H1 (cell line): ENCODE measurements at regions not wholly inside any gene's neighbourhood (a gene's known extent, or its start where the extent isn't known, plus 50 kb on each side); places are given as distances from the start of the nearest gene placed in this dataset.

Source experiments
- BACH1 ChIP-seq: IDR thresholded peaks from 2 replicates; pipeline ENCODE4 v1.6.1; 2012; ENCODE audit warnings: low read length, improper control_type of control experiment
- BRCA1 ChIP-seq: IDR thresholded peaks from 2 replicates; pipeline ENCODE4 v1.6.1; 2012; ENCODE audit warnings: low read depth, low read length, improper control_type of control experiment
- EGR1 ChIP-seq: IDR thresholded peaks from 2 replicates; pipeline ENCODE4 v1.6.1; 2011; ENCODE audit warnings: low read depth, low read length, borderline replicate concordance
- HDAC6 ChIP-seq: IDR thresholded peaks from one replicate; pipeline ENCODE4 v1.7.1; 2012; ENCODE audit warnings: low read depth, mild to moderate bottlenecking, inconsistent platforms, low read length, moderate library complexity
- KDM5A ChIP-seq: fragments of 200-600 bp; IDR thresholded peaks from 2 replicates; pipeline ENCODE4 v1.7.1; 2012; ENCODE audit warnings: mild to moderate bottlenecking, low read length, inconsistent platforms, mixed read lengths
- MAFK ChIP-seq: IDR thresholded peaks from 2 replicates; pipeline ENCODE4 v1.6.1; 2012; ENCODE audit warnings: low read depth, mild to moderate bottlenecking, improper control_type of control experiment, low read length
- NANOG ChIP-seq: IDR thresholded peaks from 2 replicates; pipeline ENCODE4 v1.6.1; 2011; ENCODE audit warnings: low read length, low read depth, mild to moderate bottlenecking, inconsistent platforms; ENCODE audit not compliant: insufficient read depth, poor library complexity, severe bottlenecking
- NRF1 ChIP-seq: IDR thresholded peaks from 2 replicates; pipeline ENCODE4 v1.6.1; 2011; ENCODE audit warnings: mild to moderate bottlenecking, low read depth, low read length, improper control_type of control experiment
- POLR2AphosphoS5 ChIP-seq: IDR thresholded peaks from 2 replicates; pipeline ENCODE4 v1.6.1; 2011; ENCODE audit warnings: low read depth, low read length
- SIN3A ChIP-seq, 2 experiments: IDR thresholded peaks in 1 of 2; conservative IDR thresholded peaks in 1 of 2; 2 replicates each; pipeline ENCODE4 v1.6.1; 2011 to 2012; ENCODE audit warnings: low read length in 2 of 2, improper control_type of control experiment in 1 of 2, low read depth in 1 of 2, mild to moderate bottlenecking in 1 of 2
- SP1 ChIP-seq: IDR thresholded peaks from 2 replicates; pipeline ENCODE4 v1.6.1; 2011; ENCODE audit warnings: low read depth, low read length
- SP4 ChIP-seq: IDR thresholded peaks from 2 replicates; pipeline ENCODE4 v1.6.1; 2012; ENCODE audit warnings: low read length, inconsistent platforms
- TEAD4 ChIP-seq: IDR thresholded peaks from 2 replicates; pipeline ENCODE4 v1.6.1; 2012; ENCODE audit warnings: low read depth, low read length, inconsistent platforms, mixed read lengths
- TF ChIP-seq, protein P1 (sequence below): fragments of 300-600 bp; sonication (generic); IDR thresholded peaks from 2 replicates; pipeline ENCODE4 v1.7.1; 2012; ENCODE audit warnings: low read length, moderate library complexity, mild to moderate bottlenecking, inconsistent platforms; ENCODE audit not compliant: insufficient replicate concordance

DNA sequence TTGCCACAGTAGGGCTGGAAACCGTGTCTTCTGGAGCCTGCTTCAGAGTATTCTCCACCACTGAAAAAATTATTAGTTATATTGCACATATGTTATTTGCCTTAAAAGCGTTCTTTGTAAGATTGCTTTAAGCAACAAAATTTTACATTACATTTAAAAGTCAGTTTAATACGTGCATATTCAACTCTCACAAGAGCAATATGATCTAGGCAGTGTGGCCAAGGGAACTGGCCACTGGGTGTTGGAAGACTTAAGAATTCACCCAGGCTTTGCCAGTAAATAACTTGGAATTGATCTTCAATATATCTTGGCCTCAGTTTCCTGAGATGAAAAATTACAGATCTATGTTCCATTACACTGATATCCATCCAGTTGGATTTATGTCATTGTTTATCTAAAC, 694.4 kb downstream of the EFNA5 start (continued):
- TF ChIP-seq, protein P1, sequence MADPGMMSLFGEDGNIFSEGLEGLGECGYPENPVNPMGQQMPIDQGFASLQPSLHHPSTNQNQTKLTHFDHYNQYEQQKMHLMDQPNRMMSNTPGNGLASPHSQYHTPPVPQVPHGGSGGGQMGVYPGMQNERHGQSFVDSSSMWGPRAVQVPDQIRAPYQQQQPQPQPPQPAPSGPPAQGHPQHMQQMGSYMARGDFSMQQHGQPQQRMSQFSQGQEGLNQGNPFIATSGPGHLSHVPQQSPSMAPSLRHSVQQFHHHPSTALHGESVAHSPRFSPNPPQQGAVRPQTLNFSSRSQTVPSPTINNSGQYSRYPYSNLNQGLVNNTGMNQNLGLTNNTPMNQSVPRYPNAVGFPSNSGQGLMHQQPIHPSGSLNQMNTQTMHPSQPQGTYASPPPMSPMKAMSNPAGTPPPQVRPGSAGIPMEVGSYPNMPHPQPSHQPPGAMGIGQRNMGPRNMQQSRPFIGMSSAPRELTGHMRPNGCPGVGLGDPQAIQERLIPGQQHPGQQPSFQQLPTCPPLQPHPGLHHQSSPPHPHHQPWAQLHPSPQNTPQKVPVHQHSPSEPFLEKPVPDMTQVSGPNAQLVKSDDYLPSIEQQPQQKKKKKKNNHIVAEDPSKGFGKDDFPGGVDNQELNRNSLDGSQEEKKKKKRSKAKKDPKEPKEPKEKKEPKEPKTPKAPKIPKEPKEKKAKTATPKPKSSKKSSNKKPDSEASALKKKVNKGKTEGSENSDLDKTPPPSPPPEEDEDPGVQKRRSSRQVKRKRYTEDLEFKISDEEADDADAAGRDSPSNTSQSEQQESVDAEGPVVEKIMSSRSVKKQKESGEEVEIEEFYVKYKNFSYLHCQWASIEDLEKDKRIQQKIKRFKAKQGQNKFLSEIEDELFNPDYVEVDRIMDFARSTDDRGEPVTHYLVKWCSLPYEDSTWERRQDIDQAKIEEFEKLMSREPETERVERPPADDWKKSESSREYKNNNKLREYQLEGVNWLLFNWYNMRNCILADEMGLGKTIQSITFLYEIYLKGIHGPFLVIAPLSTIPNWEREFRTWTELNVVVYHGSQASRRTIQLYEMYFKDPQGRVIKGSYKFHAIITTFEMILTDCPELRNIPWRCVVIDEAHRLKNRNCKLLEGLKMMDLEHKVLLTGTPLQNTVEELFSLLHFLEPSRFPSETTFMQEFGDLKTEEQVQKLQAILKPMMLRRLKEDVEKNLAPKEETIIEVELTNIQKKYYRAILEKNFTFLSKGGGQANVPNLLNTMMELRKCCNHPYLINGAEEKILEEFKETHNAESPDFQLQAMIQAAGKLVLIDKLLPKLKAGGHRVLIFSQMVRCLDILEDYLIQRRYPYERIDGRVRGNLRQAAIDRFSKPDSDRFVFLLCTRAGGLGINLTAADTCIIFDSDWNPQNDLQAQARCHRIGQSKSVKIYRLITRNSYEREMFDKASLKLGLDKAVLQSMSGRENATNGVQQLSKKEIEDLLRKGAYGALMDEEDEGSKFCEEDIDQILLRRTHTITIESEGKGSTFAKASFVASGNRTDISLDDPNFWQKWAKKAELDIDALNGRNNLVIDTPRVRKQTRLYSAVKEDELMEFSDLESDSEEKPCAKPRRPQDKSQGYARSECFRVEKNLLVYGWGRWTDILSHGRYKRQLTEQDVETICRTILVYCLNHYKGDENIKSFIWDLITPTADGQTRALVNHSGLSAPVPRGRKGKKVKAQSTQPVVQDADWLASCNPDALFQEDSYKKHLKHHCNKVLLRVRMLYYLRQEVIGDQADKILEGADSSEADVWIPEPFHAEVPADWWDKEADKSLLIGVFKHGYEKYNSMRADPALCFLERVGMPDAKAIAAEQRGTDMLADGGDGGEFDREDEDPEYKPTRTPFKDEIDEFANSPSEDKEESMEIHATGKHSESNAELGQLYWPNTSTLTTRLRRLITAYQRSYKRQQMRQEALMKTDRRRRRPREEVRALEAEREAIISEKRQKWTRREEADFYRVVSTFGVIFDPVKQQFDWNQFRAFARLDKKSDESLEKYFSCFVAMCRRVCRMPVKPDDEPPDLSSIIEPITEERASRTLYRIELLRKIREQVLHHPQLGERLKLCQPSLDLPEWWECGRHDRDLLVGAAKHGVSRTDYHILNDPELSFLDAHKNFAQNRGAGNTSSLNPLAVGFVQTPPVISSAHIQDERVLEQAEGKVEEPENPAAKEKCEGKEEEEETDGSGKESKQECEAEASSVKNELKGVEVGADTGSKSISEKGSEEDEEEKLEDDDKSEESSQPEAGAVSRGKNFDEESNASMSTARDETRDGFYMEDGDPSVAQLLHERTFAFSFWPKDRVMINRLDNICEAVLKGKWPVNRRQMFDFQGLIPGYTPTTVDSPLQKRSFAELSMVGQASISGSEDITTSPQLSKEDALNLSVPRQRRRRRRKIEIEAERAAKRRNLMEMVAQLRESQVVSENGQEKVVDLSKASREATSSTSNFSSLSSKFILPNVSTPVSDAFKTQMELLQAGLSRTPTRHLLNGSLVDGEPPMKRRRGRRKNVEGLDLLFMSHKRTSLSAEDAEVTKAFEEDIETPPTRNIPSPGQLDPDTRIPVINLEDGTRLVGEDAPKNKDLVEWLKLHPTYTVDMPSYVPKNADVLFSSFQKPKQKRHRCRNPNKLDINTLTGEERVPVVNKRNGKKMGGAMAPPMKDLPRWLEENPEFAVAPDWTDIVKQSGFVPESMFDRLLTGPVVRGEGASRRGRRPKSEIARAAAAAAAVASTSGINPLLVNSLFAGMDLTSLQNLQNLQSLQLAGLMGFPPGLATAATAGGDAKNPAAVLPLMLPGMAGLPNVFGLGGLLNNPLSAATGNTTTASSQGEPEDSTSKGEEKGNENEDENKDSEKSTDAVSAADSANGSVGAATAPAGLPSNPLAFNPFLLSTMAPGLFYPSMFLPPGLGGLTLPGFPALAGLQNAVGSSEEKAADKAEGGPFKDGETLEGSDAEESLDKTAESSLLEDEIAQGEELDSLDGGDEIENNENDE, result no peak
- no peak for TF ChIP-seq POLR2AphosphoS5
- TF ChIP-seq BRCA1, result no peak
- no peak for TF ChIP-seq NANOG
- no peak for TF ChIP-seq SP1
- TF ChIP-seq BACH1, result no peak
- TF ChIP-seq MAFK, result no peak
- TF ChIP-seq HDAC6, result no peak
- no peak for TF ChIP-seq EGR1
- TF ChIP-seq NRF1, result no peak
- no peak for TF ChIP-seq SP4
- no peak for TF ChIP-seq KDM5A
- no peak for TF ChIP-seq TEAD4
- TF ChIP-seq SIN3A (conservative IDR thresholded peaks at IDR 0.05 in 1 of 2, IDR thresholded peaks at IDR 0.05 in 1 of 2; ENCODE audit: low read depth in 1 of 2, low read length in 2 of 2), result no peak
